ENCODE measurements at regions not wholly inside any gene's neighbourhood (a gene's known extent, or its start where the extent isn't known, plus 50 kb on each side); places are given as distances from the start of the nearest gene placed in this dataset.

- Histone ChIP-seq H3K4me1 (ENCODE audit: insufficient read depth) (peaks cover 22% of the 10 kb centered on the region), H3K9me2 (ENCODE audit: insufficient read depth) (peaks cover 11% of the 10 kb centered on the region; the same call in 1 of the 2 replicates), H4K20me1 (replicated peaks; ENCODE audit: insufficient read depth) (no peaks in the 10 kb centered on the region), H2AFZ (no peak overlapping the region), H3F3A (replicated peaks; ENCODE audit: low read depth) (no peaks in the 10 kb centered on the region), H3K79me2 (replicated peaks; ENCODE audit: insufficient read depth) (no peaks in the 10 kb centered on the region), H3K27me3 (ENCODE audit: insufficient read depth) (no peaks in the 10 kb centered on the region), H3K27ac (ENCODE audit: low read depth) (no peak overlapping the region), H3K4me2 (no peak overlapping the region), H3K4me3 (no peak overlapping the region), H3K36me3 (ENCODE audit: insufficient read depth) (no peaks in the 10 kb centered on the region; the same call in 1 of the 2 replicates)
- no peak for DNase-seq (ENCODE audit: low spot score)
- peaks cover 9% of the 10 kb centered on the region for H3K27me3 Mint-ChIP-seq (ENCODE audit: insufficient read depth, low read depth, poor library complexity)
- no peak overlapping the region for H3K27ac Mint-ChIP-seq
- H3K36me3 Mint-ChIP-seq (ENCODE audit: low read depth): peaks cover 5% of the 10 kb centered on the region; the same call in 2 of the 3 replicates
- no peak for ATAC-seq
- H3K9me3 Mint-ChIP-seq: peaks cover 11% of the 10 kb centered on the region
- peaks cover 19% of the 10 kb centered on the region for H3K4me1 Mint-ChIP-seq
- TF ChIP-seq CTCF (conservative IDR thresholded peaks at IDR 0.05; ENCODE audit: low read depth in 2 of 2): no peak
- no peak for TF ChIP-seq ZNF462 (CRISPR knock-in tag; IDR thresholded peaks at IDR 0.05)
- no peak for TF ChIP-seq REST (IDR thresholded peaks at IDR 0.05; ENCODE audit: unreplicated experiment)
- no peak for TF ChIP-seq ZNF114 (CRISPR knock-in tag; IDR thresholded peaks at IDR 0.05)
- TF ChIP-seq CREB1 (CRISPR knock-in tag; IDR thresholded peaks at IDR 0.05; ENCODE audit: low read depth): no peak
- no peak for TF ChIP-seq ZNF331 (CRISPR knock-in tag; IDR thresholded peaks at IDR 0.05; ENCODE audit: low read depth)
- TF ChIP-seq JUNB (IDR thresholded peaks at IDR 0.05; ENCODE audit: unreplicated experiment): no peak
- no peak for TF ChIP-seq EZH2 (IDR thresholded peaks at IDR 0.05; ENCODE audit: low read depth, unreplicated experiment)
- no peak for TF ChIP-seq NANOG (IDR thresholded peaks at IDR 0.05; ENCODE audit: borderline replicate concordance)
- no peak for TF ChIP-seq EZH2phosphoT487 (IDR thresholded peaks at IDR 0.05; ENCODE audit: unreplicated experiment)
- no peak for TF ChIP-seq POLR2AphosphoS5 (IDR thresholded peaks at IDR 0.05; ENCODE audit: low read depth)
- H3K4me3 Mint-ChIP-seq: no peak overlapping the region
These were observed 88.8 kb upstream of the EEF2KMT start for GRCh38 chr16:5186381-5186903.
